GM19397 (cell line): ENCODE measurements at regions not wholly inside any gene's neighbourhood (a gene's known extent, or its start where the extent isn't known, plus 50 kb on each side); places are given as distances from the start of the nearest gene placed in this dataset.

Experiments used
- ATAC-seq: cut with Tn5 transposase; IDR thresholded peaks from one replicate; pipeline ENCODE4 v1.9.1; 2021; ENCODE audit warnings: mild to moderate bottlenecking, moderate library complexity; ENCODE audit not compliant: unreplicated experiment

DNA sequence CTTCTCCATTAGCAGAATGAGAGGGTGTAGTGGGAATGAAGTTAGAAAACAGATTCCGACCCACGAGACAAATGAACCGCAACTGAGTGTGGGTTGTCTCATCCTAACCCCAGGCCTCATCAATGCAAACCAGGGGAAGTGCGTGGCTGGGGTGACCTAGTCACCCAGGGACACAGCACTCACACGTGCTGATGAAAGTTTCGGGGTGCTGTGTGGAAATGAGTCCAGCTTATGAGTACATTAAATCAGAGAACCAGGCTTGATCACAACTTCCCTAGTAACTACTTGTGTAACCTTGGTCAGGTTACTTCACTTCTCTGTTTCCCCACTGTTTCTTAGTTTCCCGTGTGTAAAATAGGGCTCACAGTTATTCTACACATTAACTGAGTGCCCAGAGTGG, 95.4 kb upstream of the CDKN3 start:
- no peak for ATAC-seq

DNA sequence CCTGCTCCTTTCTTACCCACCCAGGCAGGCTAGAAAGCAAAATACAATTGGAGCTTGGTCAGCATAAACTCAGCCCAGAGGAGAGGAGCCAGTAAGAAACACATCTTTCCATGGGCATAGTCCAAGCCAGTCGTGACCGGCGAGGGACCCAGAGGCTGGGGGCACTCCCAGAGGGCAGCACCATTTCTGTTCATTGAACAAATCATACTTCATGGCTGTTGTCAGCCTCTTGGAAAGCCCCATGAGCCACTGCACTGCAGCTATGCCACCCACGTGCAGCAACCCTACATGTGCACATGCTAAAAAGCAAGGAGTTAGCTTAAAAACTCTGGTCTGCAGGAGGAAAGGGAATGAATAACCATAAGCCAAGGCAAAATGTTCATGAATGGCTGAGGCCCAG, 90.0 kb upstream of the CDKN3 start:
- no peak for ATAC-seq

DNA sequence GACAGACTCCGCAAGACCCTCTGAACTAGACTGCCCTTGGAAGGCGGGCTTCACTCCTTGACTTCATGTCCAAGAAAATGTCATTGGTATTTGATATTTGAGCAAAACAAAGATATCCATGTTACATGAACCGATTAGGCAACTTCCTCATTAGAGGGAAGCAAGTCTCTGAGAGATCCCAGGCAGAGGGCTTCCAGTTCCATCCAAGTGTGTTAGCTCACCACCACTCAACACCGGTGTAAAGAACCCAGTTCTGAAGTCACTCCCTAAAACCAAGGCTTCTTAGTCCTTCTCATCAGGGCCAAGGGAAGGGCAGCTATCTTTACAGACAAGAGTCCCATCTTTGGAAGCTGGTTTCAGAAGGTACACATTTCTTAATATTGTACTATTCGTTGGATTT, 87.2 kb upstream of the CDKN3 start:
- no peak for ATAC-seq

DNA sequence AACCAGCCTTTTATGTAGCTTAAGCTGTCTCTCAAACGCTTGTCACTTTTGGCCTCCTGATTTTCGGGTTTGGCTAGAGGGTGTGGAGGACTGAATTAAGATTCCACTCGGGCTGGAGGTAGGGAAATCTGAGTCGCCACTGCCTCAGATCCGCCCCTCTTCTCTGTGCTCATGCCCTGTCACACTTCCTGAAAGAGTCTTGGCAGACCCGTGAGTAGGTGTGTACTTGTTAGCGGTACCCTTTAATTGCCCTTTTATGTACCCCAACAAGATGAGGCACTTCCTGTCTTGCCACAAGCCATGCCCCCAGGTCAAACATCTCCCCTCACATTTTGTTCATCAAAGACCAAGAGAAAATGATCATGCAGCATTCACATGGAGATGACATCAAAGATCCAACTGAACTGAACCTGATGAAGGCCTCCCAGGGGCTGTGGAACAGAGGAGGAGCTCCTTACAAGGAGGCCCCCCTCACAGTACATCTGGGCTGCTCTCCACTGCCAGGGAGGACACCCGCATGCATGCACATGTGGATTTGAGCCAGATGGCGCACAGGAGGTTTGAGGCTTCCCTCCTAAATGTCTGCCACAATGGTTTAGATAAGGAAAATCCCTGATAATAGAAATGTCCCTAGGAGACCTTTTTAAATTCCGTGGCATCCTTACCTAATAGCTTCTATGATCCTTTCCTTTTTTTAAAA, 86.5 kb upstream of the CDKN3 start:
- no peak for ATAC-seq

DNA sequence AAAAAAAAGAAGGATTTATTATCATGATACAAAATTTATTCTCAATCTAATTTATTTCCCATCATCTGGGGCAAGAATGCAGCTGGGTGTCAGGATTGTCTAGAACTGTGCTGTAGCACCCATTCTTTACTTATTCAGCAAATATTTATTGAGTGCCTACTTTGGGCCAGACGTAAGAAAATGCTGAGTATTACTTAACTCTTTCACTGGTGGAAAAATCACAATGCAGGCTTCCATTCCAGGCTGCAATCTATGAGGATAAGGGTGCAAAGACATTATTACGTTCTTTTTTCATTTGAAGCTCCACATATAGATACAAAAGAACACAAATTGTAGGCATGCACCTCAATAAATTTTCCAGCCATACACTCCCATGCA, 86.0 kb upstream of the CDKN3 start:
- ATAC-seq = no peak

DNA sequence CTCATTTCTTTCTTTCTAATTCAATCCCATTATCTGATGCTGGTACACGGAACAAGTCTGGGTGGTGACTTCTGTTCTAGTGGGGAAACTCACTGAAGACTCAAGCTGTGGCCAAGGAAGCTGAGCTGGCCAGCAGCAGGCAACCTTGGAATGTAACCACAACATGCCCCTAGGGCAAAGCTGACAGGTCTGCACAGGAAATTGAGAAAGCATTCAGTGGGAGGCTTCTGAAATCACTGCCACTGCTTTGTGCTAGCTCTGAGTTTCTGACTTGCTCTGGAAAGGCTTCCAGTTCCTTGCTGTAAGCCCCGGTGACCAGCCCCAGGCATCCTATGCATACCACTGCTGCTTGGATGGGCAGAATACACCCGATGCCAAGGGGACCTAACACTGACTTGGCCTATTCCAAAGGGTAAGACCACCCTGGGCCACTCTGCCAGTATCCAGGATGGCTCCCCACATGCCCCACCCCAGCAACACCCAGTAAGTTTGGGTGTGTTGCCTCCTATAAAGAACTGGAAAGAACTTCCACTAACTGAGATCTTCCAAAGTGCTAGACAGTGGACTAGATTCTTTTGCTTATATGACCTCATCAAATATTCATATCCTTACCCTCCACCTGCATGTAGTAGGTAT, 84.5 kb upstream of the CDKN3 start:
- no peak for ATAC-seq

DNA sequence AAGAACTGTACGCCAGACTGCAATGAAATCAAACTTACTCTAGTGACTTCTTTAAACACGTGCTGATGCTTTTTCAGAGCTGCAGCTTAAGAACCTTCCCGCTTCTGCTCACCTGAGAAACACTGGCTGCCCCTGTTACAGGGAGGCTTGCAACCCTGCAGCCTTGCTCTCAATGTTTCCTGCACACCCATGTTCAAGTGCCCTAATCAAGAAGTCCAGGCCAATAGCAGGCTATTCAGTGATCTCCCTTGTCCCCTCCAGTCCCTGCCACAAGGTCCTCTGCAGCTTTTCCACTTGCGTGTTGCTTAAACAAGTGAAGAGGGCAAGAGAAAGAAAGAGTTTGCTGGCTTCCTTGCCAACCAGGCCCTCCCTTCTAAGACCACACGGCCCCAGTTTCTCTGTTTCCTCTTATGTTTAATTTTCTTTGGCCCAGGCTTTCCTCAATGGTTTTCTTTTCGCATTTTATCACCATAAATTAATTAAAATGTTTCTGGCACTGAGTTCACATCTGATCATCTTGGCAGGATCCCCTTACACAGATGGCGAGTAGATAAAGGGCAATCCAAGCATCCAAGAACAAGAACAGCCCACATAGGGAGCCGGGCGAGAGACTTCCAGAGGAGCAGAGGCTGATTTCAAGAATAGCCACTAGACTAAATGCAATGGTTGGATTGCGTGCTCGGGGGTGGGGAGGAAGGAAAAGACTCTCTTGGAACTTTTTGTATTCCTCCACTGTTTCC, 82.3 kb upstream of the CDKN3 start:
- no peak for ATAC-seq

DNA sequence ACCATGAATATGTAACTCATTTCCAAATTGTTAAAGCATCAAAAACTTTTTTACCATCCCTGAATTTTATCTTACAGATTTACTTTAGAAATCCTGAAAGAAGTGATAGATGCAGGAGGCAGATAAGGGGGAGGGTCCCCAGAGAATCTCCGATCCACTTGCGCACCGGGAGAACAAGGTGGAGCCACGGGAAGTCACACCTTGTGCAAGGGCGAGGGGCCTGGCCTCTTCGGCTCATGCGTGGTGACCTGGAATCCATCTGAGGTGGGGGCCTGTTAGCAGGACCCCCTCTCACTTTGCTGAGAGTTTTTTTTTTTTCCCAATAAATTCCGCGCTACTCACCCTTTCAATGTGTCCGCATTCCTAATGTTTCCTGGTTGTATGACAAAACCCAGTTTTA, 80.2 kb upstream of the CDKN3 start:
- no peak for ATAC-seq

DNA sequence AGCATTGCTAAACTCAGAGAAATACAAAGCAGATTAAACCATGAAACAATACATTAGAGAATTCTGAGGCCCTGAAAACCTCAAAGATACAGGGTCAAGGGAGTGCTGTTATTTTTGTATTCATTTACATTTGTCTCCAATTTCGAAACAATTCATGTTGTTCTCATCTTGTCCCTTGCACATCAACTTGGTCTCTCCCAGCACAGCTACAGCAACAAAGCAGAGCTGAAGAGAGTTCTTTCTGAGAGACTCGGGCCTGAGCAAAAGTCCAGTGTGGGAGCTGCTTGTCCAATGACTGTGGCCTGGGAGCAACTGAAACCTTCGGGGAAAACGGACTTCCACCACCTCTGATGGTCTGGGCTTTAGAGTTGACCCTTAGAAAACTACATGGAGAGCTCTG, 79.4 kb upstream of the CDKN3 start:
- ATAC-seq = no peak

DNA sequence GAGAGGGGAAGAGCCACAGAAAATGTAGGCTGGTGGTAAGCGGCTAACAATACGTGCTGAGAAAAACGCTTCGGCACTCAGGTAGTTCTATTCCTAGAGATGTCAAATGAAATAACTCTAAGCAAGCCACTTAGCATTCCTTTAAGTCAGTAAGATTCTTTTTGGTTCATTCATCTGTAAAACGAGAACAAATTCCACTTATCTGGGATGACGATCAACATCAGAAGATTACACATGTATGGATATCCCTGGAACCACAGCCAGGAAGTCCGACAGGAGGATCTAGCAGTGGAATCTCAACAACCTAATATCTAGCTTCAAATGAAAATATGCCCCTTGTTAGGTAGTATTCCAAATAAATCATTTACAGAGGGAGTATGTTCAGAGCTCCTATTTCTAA, 74.6 kb upstream of the CDKN3 start:
- no peak for ATAC-seq

DNA sequence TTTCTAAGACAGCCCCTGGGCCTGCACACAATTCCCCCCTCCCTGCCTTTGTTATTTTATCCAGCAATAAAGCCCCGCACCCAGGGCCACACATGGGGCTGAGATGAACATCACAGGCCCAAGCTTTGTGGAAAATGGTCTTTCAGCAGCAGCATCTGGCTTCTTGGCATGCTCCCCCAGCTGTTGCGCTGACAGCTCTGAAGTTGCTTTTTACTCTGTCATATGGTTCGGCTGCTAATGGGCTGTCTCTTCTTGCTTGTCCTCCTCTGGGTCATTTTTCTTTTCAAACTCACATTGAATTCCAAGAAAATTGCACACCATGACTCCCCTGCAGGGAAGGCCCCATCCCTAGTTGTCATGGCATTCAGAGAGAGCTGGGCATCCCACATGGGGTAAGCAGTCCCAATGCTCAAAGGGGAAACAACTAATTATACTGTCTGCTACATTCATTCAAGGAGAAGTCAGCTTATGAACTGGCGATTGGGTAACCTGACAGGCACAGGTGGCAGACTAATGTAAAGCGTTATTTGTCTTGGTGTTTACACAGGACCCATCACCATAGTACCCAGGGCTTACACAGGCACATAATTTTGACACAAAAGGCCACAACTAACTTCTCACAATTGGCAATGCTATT, 74.0 kb upstream of the CDKN3 start:
- no peak for ATAC-seq

DNA sequence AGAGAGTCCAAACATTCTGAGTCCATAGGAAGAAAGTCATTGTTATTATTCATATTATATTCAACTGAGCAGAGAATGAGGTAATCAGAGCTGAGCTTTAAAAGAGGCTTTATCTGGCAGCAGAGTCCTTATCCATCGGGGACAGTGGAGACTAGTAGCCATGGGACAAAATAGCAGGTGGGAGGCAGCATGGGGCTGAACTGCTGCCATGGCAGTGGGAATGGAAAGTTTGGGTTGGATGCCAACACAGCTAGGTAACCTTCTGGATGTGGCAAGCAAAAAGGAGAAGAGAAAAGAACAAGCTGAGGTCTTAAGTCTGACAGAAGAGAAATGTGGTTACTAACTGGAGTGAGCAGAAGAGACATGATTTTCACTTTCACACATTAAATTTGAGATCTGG, 71.0 kb upstream of the CDKN3 start:
- ATAC-seq = no peak

DNA sequence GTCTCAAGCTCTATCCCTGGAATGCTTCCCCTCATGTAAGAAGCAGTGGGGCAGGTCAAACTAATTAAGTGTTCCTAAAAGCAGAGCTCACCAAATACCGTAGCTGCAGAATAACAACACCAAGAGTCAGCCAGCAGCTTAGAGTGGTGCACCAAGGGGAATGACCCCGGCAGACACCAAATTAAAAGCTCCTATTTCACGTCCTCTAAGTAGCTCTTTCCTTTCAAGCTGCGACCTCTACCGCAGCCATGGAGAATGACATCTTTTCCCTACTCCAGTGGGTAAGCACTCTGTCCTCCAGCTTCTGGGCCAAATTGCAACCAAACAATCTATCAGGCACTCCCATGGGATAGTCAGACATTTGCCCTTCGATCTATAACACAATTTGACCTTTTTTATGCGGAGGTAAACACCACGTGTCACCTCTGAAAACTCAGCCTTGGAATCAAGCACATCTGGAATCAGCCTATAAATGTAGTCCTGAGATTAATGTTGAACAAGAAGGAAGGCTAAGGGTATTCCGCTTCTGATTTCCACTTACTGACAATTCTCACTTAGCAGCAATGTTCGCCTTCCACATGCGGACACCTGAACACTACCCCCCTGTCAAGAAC, 67.6 kb upstream of the CDKN3 start:
- no peak for ATAC-seq

DNA sequence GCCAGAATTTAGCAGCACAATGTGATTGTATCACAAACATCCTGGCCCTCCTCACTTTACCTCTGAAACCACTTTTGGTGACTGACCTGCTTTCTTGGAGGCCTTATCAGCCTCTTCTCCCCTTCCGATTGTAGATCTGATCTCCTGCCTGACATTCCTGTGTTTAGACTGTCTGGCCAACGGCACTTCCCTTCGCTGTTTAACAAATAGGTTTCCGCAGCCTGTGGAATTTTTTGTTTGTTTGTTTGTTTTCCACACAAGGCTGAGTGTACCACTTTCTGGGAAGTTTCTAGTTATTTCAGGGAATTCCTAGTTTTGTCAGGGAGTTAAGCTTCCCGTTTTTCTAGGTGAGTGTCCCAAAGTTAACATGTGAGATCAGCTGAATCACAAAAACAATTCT, 65.9 kb upstream of the CDKN3 start:
- no peak for ATAC-seq

DNA sequence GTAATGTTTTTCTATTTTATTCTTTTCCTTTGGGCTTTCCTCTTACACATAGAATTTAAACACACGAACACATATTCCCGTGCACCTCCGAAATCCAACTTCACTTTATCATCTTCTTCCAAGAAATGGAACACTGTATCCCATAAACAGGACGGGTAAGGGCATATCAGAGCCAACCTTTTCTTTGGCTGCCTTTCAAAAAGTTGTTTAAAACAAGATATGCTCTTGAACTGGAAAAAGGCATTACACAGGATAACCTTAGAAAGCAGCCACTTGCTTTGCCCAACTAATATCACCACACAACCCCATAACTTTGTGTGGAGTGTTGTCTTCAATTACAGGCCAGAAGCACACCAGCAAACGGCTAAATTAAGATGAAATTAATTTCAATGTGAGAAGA, 65.3 kb upstream of the CDKN3 start:
- no peak for ATAC-seq

DNA sequence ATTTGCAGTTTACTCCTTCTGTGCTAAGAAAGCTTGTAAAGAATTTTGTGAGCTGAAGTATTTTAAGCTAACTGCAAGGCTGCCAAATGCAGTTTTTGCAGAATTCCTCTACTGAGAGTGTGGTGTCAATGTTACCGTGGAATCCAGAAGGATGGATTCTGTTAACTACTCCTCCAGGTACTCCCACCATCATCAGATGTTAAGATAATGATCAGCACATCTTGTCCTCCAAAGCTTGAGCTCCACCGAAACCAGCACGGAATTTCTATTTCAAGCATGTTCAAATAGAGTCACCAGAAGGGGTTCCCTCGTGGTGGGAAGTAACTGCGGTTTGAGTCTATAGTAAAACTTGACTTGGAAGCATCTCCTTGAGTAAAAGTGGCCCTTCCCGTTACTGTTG, 64.3 kb upstream of the CDKN3 start:
- ATAC-seq = no peak

DNA sequence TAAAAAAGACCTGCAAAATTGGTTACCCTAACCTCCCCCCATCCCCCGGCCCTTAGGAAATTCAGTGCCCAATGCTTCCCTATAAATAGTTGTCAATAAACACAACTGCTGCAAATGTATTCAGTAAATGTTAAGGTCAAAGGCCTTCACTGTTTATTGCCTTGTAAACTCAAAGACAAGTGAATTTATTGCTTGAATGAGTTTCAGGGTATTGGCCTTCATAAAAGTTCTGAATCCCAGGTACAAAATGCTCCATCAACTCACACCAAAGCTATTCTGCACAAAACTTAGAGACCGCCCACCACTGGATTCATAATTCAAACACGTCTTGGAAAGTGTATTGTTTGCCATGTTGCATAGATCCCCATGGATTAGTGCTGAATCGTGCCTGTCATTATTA, 63.3 kb upstream of the CDKN3 start:
- no peak for ATAC-seq

DNA sequence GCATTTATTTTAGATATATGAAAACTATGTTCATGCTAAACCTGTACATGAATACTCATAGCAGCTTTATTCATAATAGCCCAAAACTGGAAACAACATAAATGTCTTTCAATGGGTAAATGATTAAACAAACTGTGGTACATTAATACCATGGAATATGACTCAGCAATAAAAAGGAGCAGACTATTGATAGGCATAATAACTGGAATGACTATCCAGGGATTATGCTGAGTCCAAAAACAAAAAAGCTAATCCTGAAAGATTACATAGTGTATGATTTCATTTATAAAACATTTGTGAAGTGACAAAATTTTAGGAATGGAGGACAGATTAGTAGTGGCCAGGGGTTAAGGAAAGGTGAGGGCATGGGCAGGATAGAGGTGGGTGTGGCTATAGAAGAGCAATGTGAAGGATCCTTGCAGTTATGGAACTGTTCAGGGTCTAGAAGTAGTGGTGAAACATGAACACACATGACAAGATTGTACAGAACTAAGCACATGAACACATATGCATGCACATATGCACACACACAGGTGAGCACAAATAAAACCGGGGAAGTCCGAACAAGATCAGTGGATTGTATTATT, 61.1 kb upstream of the CDKN3 start:
- no peak for ATAC-seq

DNA sequence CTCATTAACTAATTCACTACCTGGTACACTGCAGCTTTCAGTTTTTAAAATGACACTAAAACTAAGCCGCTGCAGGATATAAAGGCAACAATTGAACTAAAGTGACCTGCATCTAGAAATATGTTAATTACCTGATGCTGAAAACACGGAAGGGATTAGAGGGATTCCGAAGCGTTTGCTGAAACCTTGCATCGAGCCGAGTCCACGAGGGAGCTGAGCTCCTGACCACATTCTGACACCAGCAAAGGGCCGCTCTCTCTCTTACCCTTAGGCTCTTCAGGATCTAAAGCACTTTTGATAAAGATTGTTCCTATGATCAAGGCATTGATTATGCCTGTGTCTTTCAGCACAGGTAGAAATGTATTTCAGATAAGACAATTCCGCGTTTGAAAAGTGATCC, 59.5 kb upstream of the CDKN3 start:
- ATAC-seq = no peak

DNA sequence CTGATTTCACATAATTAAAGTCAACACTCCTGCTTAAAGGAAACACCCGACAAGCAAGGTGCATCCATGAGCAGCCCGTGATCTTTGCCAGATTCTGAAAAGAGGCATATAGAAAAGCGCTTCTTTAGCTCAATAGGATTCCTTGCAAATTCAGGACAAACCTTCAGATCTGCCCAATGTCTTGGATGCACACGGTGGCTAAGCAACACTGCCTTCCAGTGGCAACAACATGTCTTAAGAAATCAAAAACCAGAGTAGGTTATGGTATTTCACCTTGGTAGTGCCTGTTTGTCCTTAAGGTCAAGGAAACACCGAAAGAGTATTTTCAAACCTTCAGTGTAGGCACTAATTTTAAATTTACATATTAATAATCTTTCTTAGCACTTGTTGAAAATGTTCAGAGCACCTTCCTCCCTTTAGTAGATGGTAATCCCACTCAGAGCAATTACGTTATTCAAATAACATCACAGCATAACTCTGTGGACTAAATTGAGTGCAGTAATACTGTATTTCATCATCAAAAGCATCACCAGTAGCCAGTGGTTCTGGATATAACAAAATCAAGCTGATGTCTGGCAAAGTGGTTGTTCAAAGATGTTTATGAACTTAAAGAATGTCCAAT, 58.0 kb upstream of the CDKN3 start:
- ATAC-seq = no peak

DNA sequence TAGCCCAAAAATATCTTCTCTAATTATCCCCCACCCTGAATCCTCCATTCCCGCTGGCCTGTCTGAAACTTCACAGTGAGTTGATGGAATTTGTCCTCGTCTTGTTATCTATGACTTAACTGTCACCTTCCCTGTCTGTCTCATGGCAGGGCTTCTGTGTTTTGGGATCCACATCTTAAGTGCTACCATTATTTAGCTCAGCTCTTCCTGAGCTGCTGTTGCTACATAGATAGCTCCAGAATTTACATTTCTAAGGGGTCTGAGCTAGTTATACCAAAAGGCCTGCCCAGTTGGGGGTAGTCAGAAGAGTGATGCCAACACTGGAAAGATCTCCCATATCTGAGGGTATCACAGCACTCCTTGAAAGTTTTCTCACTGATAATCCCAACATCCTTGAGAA, 57.0 kb upstream of the CDKN3 start:
- ATAC-seq = no peak
